PC-3 (cell line): ENCODE measurements at regions not wholly inside any gene's neighbourhood (a gene's known extent, or its start where the extent isn't known, plus 50 kb on each side); places are given as distances from the start of the nearest gene placed in this dataset.

Experiments used
- EZH2 ChIP-seq: fragments of 300-600 bp; sonication (generic); IDR thresholded peaks from one replicate; pipeline ENCODE4 v1.6.1; 2017; ENCODE audit warnings: antibody characterized with exemption, mild to moderate bottlenecking, low read length; ENCODE audit not compliant: unreplicated experiment
- EZH2phosphoT487 ChIP-seq: fragments of 300-600 bp; sonication (generic); IDR thresholded peaks from 2 replicates; pipeline ENCODE4 v1.6.1; 2018; ENCODE audit warnings: mild to moderate bottlenecking, antibody characterized with exemption, low read length, borderline replicate concordance
- TF ChIP-seq, protein P1 (sequence below): fragments of 300-600 bp; sonication (generic); conservative IDR thresholded peaks from 2 replicates; pipeline ENCODE4 v1.5.1; 2017; ENCODE audit warnings: antibody characterized with exemption, low read depth, mild to moderate bottlenecking, low read length

DNA sequence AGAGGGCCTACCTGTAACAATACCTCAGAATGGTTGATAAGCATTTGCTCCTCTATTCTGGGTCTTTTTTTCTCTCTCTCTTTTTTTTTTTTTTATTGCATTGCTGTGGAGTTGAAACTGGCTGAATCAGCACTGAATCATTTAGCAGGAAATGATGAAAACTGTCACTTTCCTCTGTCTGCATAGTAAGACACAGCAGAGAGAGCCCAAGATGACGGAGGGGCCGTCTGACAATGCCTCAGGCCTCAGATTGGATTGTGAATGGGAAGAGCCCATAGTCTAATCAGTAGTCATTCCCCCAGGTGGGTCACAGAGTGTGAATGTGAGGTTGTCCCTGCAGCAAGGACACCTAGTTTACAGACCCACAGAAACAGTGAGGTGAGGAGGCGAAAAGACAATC, 193.2 kb upstream of the PLXNA2 start:
- TF ChIP-seq, protein P1, sequence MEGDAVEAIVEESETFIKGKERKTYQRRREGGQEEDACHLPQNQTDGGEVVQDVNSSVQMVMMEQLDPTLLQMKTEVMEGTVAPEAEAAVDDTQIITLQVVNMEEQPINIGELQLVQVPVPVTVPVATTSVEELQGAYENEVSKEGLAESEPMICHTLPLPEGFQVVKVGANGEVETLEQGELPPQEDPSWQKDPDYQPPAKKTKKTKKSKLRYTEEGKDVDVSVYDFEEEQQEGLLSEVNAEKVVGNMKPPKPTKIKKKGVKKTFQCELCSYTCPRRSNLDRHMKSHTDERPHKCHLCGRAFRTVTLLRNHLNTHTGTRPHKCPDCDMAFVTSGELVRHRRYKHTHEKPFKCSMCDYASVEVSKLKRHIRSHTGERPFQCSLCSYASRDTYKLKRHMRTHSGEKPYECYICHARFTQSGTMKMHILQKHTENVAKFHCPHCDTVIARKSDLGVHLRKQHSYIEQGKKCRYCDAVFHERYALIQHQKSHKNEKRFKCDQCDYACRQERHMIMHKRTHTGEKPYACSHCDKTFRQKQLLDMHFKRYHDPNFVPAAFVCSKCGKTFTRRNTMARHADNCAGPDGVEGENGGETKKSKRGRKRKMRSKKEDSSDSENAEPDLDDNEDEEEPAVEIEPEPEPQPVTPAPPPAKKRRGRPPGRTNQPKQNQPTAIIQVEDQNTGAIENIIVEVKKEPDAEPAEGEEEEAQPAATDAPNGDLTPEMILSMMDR: no peak
- TF ChIP-seq EZH2: no peak
- no peak for TF ChIP-seq EZH2phosphoT487
